ENCODE measurements at regions not wholly inside any gene's neighbourhood (a gene's known extent, or its start where the extent isn't known, plus 50 kb on each side); places are given as distances from the start of the nearest gene placed in this dataset.
"Not testable (repeated sequence)": the region's sequence is repeated elsewhere in the genome, so short reads cannot be mapped to it uniquely, and the experiment has no call there.

DNA sequence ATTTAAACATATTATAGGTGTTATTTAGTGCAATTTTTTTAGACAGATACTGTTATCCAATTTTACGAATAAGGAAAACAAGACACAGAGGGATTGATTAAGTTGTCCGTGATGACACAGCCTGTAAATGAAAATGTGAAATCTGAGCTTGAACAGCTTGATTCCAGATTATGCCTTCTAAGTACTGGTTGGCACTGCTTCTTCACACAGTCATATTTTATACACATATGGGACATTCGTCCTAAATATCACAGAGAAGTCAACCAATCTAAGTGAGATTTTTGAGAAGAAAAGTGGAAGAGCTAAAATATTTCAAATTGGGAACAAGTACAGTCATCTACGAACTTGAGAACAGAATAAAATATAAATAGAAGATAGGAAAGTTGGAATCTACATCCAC lies 756.3 kb downstream of the BCKDHB start:
- ChIA-PET POLR2A (no interaction called here), CTCF (interaction anchor here (1.1 kb wide), 1 partner anchor 86 kb away, joined by 3 read pairs; no protein-coding TSS in a partner anchor)
- DNase-seq (ENCODE audit: extremely low spot score): no peak
- TF ChIP-seq, protein P1, sequence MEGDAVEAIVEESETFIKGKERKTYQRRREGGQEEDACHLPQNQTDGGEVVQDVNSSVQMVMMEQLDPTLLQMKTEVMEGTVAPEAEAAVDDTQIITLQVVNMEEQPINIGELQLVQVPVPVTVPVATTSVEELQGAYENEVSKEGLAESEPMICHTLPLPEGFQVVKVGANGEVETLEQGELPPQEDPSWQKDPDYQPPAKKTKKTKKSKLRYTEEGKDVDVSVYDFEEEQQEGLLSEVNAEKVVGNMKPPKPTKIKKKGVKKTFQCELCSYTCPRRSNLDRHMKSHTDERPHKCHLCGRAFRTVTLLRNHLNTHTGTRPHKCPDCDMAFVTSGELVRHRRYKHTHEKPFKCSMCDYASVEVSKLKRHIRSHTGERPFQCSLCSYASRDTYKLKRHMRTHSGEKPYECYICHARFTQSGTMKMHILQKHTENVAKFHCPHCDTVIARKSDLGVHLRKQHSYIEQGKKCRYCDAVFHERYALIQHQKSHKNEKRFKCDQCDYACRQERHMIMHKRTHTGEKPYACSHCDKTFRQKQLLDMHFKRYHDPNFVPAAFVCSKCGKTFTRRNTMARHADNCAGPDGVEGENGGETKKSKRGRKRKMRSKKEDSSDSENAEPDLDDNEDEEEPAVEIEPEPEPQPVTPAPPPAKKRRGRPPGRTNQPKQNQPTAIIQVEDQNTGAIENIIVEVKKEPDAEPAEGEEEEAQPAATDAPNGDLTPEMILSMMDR (IDR thresholded peaks at IDR 0.05; ENCODE audit: control extremely low read depth, extremely low read depth, low read depth, missing control alignments): no peak

DNA sequence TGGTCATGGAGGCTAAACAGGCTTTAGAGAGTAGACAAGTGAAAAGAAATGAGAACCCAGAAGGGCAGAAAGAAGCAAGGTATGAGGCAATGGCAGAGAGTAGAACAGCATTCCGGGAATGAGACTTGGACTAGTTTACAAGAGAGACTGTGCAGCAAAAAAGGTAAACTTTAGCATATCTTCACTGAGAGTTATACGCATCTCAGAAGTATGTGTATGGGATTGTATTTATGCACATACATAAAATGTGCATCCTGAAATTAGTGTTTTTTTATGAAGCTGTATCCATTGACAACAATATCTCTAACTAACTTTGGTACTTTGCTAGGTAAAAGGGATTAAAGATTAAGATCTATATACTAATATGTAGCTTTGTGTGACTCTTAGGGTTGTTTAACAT lies 753.6 kb downstream of the BCKDHB start:
- ChIA-PET CTCF (no interaction called here), POLR2A (no interaction called here)
- DNase-seq (ENCODE audit: extremely low spot score): no peak
- TF ChIP-seq, protein P1 (IDR thresholded peaks at IDR 0.05; ENCODE audit: control extremely low read depth, extremely low read depth, low read depth, missing control alignments): no peak

DNA sequence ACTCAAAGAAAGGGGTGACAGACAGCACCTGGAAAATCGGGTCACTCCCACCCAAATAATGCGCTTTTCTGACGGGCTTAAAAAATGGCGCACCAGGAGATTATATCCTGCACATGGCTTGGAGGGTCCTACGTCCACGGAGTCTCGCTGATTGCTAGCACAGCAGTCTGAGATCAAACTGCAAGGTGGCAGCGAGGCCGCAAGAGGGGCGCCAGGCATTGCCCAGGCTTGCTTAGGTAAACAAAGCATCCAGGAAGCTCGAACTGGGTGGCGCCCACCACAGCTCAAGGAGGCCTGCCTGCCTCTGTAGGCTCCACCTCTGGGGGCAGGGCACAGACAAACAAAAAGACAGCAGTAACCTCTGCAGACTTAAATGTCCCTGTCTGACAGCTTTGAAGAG lies 741.5 kb downstream of the BCKDHB start:
- DNase-seq (ENCODE audit: extremely low spot score); POLR2A ChIA-PET; CTCF ChIA-PET: not testable (repeated sequence)

DNA sequence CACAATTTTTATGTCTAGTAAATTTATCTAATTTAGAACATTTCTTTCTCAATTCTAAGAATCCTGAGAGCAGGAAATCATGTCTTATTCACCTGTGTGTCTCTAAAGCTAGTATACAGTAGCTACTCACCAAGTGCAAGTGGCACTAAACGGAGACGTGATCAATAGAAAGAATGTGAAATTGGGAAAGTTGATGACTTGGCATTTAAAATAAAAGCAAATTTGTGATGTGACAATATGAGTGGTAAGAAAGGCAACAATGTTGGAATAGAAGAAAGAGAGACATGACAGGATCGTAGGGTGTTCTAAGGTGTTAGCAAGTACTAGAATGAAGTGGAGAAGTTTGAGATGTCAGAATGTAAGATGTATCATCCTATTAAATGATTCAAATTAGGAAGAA lies 725.9 kb downstream of the BCKDHB start:
- POLR2A ChIA-PET: no interaction called here
- no peak for DNase-seq (ENCODE audit: extremely low spot score)
- CTCF ChIA-PET: interaction anchor here (1.2 kb wide), 1 partner anchor 10 kb away, joined by 3 read pairs; no protein-coding TSS in a partner anchor
- TF ChIP-seq, protein P1 (IDR thresholded peaks at IDR 0.05; ENCODE audit: control extremely low read depth, extremely low read depth, low read depth, missing control alignments): no peak

DNA sequence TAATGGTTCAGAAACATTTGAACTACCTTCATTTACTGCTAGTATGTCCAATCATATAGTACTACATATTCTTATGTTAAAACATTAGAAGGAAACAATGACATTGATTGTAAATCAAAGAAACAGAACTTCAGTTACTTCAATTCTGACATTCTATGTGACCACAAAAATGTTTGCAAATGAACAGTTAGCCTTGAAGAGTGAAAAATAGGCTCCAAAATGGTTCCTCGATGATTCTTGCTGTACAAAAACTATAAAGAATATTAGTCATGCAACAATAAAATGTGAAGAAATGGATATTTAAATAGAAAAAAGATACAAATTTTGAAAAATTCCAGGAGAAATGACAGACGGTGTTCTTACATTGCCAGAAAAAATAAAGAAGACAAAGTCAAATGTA lies 686.9 kb downstream of the BCKDHB start:
- POLR2A ChIA-PET: no interaction called here

DNA sequence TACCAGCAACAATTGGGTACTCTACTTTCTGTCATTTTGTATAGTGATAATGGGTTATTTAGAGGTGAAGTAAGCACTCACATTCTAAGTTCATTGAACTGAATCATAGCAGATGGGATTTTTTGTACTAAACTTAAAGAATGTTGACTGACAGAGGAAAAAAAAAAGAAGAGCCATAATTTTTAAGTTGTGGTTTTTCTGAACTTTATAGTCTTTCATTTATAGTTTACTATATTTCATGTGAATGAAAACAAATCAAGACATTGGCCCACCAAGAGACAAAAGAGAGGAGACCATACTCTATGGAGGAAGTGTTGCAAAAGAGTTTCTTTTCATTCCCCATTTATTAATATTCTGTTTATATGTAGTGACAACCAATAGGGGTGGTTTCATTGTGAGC lies 685.7 kb downstream of the BCKDHB start:
- TF ChIP-seq, protein P1 (IDR thresholded peaks at IDR 0.05; ENCODE audit: control extremely low read depth, extremely low read depth, low read depth, missing control alignments): no peak
- ChIA-PET CTCF (interaction anchor here (1.3 kb wide), 1 partner anchor 15 kb away, joined by 3 read pairs; no protein-coding TSS in a partner anchor), POLR2A (no interaction called here)
- DNase-seq (ENCODE audit: extremely low spot score): no peak

More for the DNA sequence above, 686.9 kb downstream of the BCKDHB start:
- no peak for DNase-seq (ENCODE audit: extremely low spot score)
- CTCF ChIA-PET: no interaction called here
- TF ChIP-seq, protein P1 (IDR thresholded peaks at IDR 0.05; ENCODE audit: control extremely low read depth, extremely low read depth, low read depth, missing control alignments): no peak

DNA sequence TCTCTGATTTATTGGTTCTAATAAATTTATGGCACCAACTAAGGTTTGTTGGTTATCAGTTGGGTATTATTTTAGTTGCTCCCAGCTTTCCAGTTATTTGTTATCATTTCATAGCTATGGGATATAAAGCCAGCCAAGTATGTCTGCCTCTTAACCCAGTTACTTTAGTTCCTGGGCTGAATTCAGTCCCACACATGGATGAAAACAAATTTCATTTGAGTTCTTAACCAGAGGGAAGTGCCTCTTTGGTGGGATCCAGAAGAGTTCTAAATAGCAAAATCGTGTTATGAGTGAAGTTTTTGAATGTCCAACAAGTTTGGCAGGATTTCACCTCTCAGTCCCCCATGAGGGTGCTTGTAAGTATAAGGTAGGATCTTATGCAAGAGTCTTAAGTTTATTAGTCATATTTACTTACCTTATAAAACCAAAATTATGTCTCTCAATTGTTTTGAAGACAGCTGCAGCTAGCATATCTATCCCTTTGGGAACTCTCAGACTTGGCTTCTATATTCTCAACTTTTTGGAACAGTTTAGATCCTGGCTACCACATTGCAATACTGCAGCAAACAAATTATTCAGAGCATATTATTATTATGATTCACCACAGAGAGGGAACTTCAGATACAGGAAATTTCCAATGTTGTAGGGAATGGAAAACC lies 683.6 kb downstream of the BCKDHB start:
- ChIA-PET CTCF (interaction anchor here (1.0 to 1.3 kb wide), 2 partner anchors 8 to 21 kb away, joined by 3 read pairs; no protein-coding TSS in a partner anchor), POLR2A (no interaction called here)
- TF ChIP-seq, protein P1 (IDR thresholded peaks at IDR 0.05; ENCODE audit: control extremely low read depth, extremely low read depth, low read depth, missing control alignments): no peak
- DNase-seq (ENCODE audit: extremely low spot score): no peak

DNA sequence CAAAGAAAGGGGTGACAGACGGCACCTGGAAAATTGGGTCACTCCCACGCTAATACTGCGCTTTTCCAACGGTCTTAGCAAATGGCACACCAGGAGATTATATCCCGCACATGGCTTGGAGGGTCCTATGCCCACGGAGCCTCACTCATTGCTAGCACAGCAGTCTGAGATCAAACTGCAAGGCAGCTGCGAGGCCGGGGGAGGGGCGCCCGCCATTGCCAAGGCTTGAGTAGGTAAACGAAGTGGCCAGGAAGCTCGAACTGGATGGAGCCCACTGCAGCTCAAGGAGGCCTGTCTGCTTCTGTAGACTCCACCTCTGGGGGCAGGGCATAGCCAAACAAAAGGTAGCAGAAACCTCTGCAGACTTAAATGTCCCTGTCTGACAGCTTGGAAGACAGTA lies 676.8 kb downstream of the BCKDHB start:
- DNase-seq (ENCODE audit: extremely low spot score); POLR2A ChIA-PET; CTCF ChIA-PET: not testable (repeated sequence)

Measured in GM10248 (cell line).